ENCODE measurements at regions not wholly inside any gene's neighbourhood (a gene's known extent, or its start where the extent isn't known, plus 50 kb on each side); places are given as distances from the start of the nearest gene placed in this dataset.

DNA sequence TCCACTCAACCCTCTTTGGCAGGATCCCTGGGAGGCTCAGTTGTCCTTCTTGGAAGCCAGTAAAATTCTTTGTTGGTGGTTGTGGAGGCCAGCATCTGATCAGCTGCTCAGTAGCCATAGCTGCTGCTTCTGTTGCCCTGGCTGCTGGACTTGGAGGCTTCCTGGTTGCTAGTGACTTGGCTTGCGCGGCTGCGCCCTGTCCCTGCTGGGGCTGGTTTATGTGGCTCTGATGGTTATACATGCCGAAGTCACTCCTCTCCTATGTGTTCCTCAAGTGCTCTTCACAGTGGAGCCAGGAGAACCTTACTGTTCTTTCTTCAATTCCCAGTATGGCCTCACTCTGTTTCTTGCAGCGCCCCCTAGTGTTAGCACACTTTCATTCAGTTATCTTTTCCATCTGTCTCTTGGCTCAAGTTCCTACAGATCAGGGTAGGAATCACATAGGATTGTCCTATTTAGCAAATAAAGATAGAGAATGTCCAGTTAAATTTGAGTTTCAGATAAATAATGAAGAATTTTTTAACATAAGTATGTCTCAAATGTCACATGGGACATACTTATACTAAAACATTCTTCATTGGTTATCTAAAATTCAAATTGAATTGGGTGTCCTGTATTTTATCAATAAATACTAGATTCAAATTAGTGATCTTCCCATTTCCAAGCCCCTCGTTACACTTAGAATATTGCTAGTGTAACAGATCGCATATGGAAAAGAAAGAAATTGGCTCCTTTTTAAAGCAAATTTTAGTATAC lies 176.5 kb downstream of the TGFB2 start:
- peaks cover 10% of the 10 kb centered on the region for H3K4me1 Mint-ChIP-seq
- H3K9me3 ChIP-seq (replicated peaks in 1 of 2; ENCODE audit: control insufficient read depth in 1 of 2, insufficient read depth in 1 of 2, low read length in 2 of 2): no peaks in the 10 kb centered on the region
- peak; percentile 37 to 59 (median 46) for DNase-seq

DNA sequence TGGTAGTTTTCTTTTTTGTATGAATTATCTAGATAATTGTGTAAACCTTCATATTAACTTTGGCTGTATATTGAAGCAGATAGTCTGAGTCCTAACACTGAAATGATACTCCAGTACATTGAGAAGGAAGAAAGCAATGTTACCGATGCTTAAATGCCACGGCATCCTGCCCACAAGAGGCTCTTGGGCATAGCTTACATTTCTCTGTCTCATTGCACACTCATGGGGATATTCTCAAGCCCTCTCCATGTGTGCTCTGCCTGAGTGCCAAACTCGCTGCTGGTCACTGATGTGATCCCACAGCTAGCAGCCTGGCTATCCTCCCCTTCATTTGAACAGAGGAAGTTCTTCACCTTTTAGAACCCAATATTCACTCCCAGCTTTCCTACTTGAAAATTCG lies 179.4 kb downstream of the TGFB2 start:
- Histone ChIP-seq H3K9ac (ENCODE audit: insufficient read depth, low read length, poor library complexity, severe bottlenecking) (no peak overlapping the region), H4K20me1 (ENCODE audit: insufficient read depth, low read length) (no peaks in the 10 kb centered on the region), H3K27me3 (ENCODE audit: control insufficient read depth in 2 of 2, insufficient read depth in 2 of 2, low read length in 2 of 2) (no peaks in the 10 kb centered on the region), H3K4me3 (replicated peaks in 1 of 3; ENCODE audit: low read depth in 2 of 3, low read length in 3 of 3) (no peak overlapping the region), H3K36me3 (replicated peaks in 1 of 2; ENCODE audit: control insufficient read depth in 1 of 2, insufficient read depth in 2 of 2, low read length in 2 of 2) (no peaks in the 10 kb centered on the region), H3K27ac (ENCODE audit: low read depth in 1 of 2, low read length in 2 of 2) (no peak overlapping the region), H3K9me3 (replicated peaks in 1 of 2; ENCODE audit: control insufficient read depth in 1 of 2, insufficient read depth in 1 of 2, low read length in 2 of 2) (no peaks in the 10 kb centered on the region), H3K4me2 (replicated peaks; ENCODE audit: extremely low read depth, low read length, poor library complexity, severe bottlenecking) (no peak overlapping the region), H3K4me1 (ENCODE audit: control insufficient read depth in 1 of 2, insufficient read depth in 2 of 2, low read length in 2 of 2) (peaks cover 0 to 6% of the 10 kb centered on the region in 2 donors), H2AFZ (ENCODE audit: insufficient read depth, low read depth, low read length, poor library complexity, severe bottlenecking) (no peak overlapping the region), H3K79me2 (ENCODE audit: insufficient read depth, low read length) (no peaks in the 10 kb centered on the region)
- intact Hi-C loops (cut with micrococcal nuclease): loop anchor here (5.0 kb wide), 2 partner anchors 177 to 187 kb away; partner anchors contain the start of gene TGFB2 (in 1 of the 2)
- Mint-ChIP-seq H3K27ac (no peak overlapping the region), H3K27me3 (ENCODE audit: low read depth in 3 of 3) (peaks cover 3 to 16% (median 9%) of the 10 kb centered on the region in 3 donors), H3K4me3 (no peak overlapping the region), H3K36me3 (no peaks in the 10 kb centered on the region), H3K9me3 (no peaks in the 10 kb centered on the region), H3K4me1 (peaks cover 6% of the 10 kb centered on the region)
- WGBS (ENCODE audit: insufficient coverage): 94% methylated on average over 3 of the region's 4 CpGs
- DNase-seq: no peak
- TF ChIP-seq, protein P1, sequence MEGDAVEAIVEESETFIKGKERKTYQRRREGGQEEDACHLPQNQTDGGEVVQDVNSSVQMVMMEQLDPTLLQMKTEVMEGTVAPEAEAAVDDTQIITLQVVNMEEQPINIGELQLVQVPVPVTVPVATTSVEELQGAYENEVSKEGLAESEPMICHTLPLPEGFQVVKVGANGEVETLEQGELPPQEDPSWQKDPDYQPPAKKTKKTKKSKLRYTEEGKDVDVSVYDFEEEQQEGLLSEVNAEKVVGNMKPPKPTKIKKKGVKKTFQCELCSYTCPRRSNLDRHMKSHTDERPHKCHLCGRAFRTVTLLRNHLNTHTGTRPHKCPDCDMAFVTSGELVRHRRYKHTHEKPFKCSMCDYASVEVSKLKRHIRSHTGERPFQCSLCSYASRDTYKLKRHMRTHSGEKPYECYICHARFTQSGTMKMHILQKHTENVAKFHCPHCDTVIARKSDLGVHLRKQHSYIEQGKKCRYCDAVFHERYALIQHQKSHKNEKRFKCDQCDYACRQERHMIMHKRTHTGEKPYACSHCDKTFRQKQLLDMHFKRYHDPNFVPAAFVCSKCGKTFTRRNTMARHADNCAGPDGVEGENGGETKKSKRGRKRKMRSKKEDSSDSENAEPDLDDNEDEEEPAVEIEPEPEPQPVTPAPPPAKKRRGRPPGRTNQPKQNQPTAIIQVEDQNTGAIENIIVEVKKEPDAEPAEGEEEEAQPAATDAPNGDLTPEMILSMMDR (IDR thresholded peaks at IDR 0.05): no peak

More for the DNA sequence above, 176.5 kb downstream of the TGFB2 start:
- TF ChIP-seq, protein P1 (IDR thresholded peaks at IDR 0.05): peak; percentile 90
- no peaks in the 10 kb centered on the region for H3K9me3 Mint-ChIP-seq
- Histone ChIP-seq H3K27ac (ENCODE audit: low read depth in 1 of 2, low read length in 2 of 2) (no peak overlapping the region), H2AFZ (ENCODE audit: insufficient read depth, low read depth, low read length, poor library complexity, severe bottlenecking) (no peak overlapping the region), H3K36me3 (replicated peaks in 1 of 2; ENCODE audit: control insufficient read depth in 1 of 2, insufficient read depth in 2 of 2, low read length in 2 of 2) (no peaks in the 10 kb centered on the region), H3K4me3 (replicated peaks in 1 of 3; ENCODE audit: low read depth in 2 of 3, low read length in 3 of 3) (no peak overlapping the region), H4K20me1 (ENCODE audit: insufficient read depth, low read length) (no peaks in the 10 kb centered on the region), H3K79me2 (ENCODE audit: insufficient read depth, low read length) (no peaks in the 10 kb centered on the region), H3K9ac (ENCODE audit: insufficient read depth, low read length, poor library complexity, severe bottlenecking) (no peak overlapping the region), H3K4me1 (ENCODE audit: control insufficient read depth in 1 of 2, insufficient read depth in 2 of 2, low read length in 2 of 2) (peaks cover 3 to 9% of the 10 kb centered on the region in 2 donors), H3K27me3 (ENCODE audit: control insufficient read depth in 2 of 2, insufficient read depth in 2 of 2, low read length in 2 of 2) (no peaks in the 10 kb centered on the region), H3K4me2 (replicated peaks; ENCODE audit: extremely low read depth, low read length, poor library complexity, severe bottlenecking) (no peak overlapping the region)
- intact Hi-C loops (cut with micrococcal nuclease): loop anchor here (5.0 kb wide), 2 partner anchors 174 to 184 kb away; partner anchors contain the start of gene TGFB2 (in 1 of the 2)
- peak overlapping the region in 1 of 7 donors; percentile 42 for H3K27ac Mint-ChIP-seq
- H3K36me3 Mint-ChIP-seq: no peaks in the 10 kb centered on the region
- peaks cover 0 to 13% (median 11%) of the 10 kb centered on the region in 3 donors for H3K27me3 Mint-ChIP-seq (ENCODE audit: low read depth in 3 of 3)
- WGBS (ENCODE audit: insufficient coverage): 100% methylated on average over 1 of the region's 7 CpGs
- no peak overlapping the region for H3K4me3 Mint-ChIP-seq
